GM12878 (cell line): ENCODE measurements at regions not wholly inside any gene's neighbourhood (a gene's known extent, or its start where the extent isn't known, plus 50 kb on each side); places are given as distances from the start of the nearest gene placed in this dataset.

Source experiments
- ATF3 ChIP-seq: IDR thresholded peaks from 2 replicates; pipeline ENCODE4 v1.6.1; 2011; ENCODE audit warnings: low read depth, mild to moderate bottlenecking, low read length, moderate library complexity, borderline replicate concordance; ENCODE audit errors: extremely low read depth
- CTCF ChIP-seq, 3 experiments: IDR thresholded peaks in 2 of 3; conservative IDR thresholded peaks in 1 of 3; 2 replicates each; pipeline ENCODE4 v1.5.1; 2011; ENCODE audit warnings: low read depth in 3 of 3, low read length in 3 of 3, mild to moderate bottlenecking in 3 of 3, control low read depth in 2 of 3, moderate library complexity in 2 of 3, inconsistent platforms in 1 of 3, mixed read lengths in 1 of 3; ENCODE audit not compliant: control insufficient read depth in 2 of 3, insufficient read depth in 1 of 3; ENCODE audit errors: extremely low read depth in 1 of 3
- EZH2 ChIP-seq: IDR thresholded peaks from 2 replicates; pipeline ENCODE4 v1.6.1; 2012; ENCODE audit warnings: low read depth, mild to moderate bottlenecking, control low read depth, inconsistent platforms, low read length, borderline replicate concordance; ENCODE audit not compliant: control insufficient read depth
- PML ChIP-seq: IDR thresholded peaks from 2 replicates; pipeline ENCODE4 v1.6.1; 2012; ENCODE audit warnings: low read length, inconsistent platforms
- POLR2A ChIP-seq: IDR thresholded peaks from 2 replicates; pipeline ENCODE4 v1.6.1; 2011; ENCODE audit warnings: low read depth, mild to moderate bottlenecking, low read length
- REST ChIP-seq: IDR thresholded peaks from 2 replicates; pipeline ENCODE4 v1.6.1; 2012; ENCODE audit warnings: mild to moderate bottlenecking, low read depth, low read length
- TCF3 ChIP-seq: IDR thresholded peaks from 2 replicates; pipeline ENCODE4 v1.6.1; 2012; ENCODE audit warnings: low read depth, mild to moderate bottlenecking, low read length, borderline replicate concordance; ENCODE audit not compliant: insufficient read depth

- no peak for TF ChIP-seq TCF3
- TF ChIP-seq PML = no peak
- TF ChIP-seq POLR2A = no peak
- no peak for TF ChIP-seq REST
- TF ChIP-seq CTCF (IDR thresholded peaks at IDR 0.05 in 2 of 3, conservative IDR thresholded peaks at IDR 0.05 in 1 of 3; ENCODE audit: control insufficient read depth in 2 of 3, extremely low read depth in 1 of 3, insufficient read depth in 1 of 3, low read depth in 3 of 3, low read length in 3 of 3) = no peak
- no peak for TF ChIP-seq EZH2
- TF ChIP-seq ATF3 = no peak
Measured at GRCh38 chr3:53969086-53969485, 77.4 kb upstream of the SELENOK start.
